ENCODE measurements at regions not wholly inside any gene's neighbourhood (a gene's known extent, or its start where the extent isn't known, plus 50 kb on each side); places are given as distances from the start of the nearest gene placed in this dataset.

GRCh38 chr15:69740684-69741083 is 288.1 kb downstream of the RPLP1 start:
- TF ChIP-seq TAF1 (IDR thresholded peaks at IDR 0.05; ENCODE audit: low read depth) (no peak), EP300 (IDR thresholded peaks at IDR 0.05; ENCODE audit: borderline replicate concordance) (no peak), MAX (IDR thresholded peaks at IDR 0.05) (no peak), USF1 (IDR thresholded peaks at IDR 0.05) (no peak), REST (IDR thresholded peaks at IDR 0.05; ENCODE audit: low read depth) (no peak), YY1 (IDR thresholded peaks at IDR 0.05; ENCODE audit: low read depth) (no peak), FOXM1 (IDR thresholded peaks at IDR 0.05; ENCODE audit: borderline replicate concordance, low read depth) (no peak), NFIC (IDR thresholded peaks at IDR 0.05) (no peak), EGR1 (IDR thresholded peaks at IDR 0.05) (no peak), CREB1 (IDR thresholded peaks at IDR 0.05; ENCODE audit: low read depth) (no peak), CEBPB (IDR thresholded peaks at IDR 0.05) (no peak), RAD21 (IDR thresholded peaks at IDR 0.05; ENCODE audit: low read depth) (no peak), ZBTB7A (IDR thresholded peaks at IDR 0.05; ENCODE audit: low read depth) (no peak), TEAD4 (IDR thresholded peaks at IDR 0.05) (no peak)

- TF ChIP-seq TEAD4 (IDR thresholded peaks at IDR 0.05) (no peak), NFIC (IDR thresholded peaks at IDR 0.05) (no peak), USF1 (IDR thresholded peaks at IDR 0.05) (no peak), RAD21 (IDR thresholded peaks at IDR 0.05; ENCODE audit: low read depth) (no peak), FOXM1 (IDR thresholded peaks at IDR 0.05; ENCODE audit: borderline replicate concordance, low read depth) (no peak), CEBPB (IDR thresholded peaks at IDR 0.05) (no peak), YY1 (IDR thresholded peaks at IDR 0.05; ENCODE audit: low read depth) (no peak), MAX (IDR thresholded peaks at IDR 0.05) (no peak), EGR1 (IDR thresholded peaks at IDR 0.05) (no peak), EP300 (IDR thresholded peaks at IDR 0.05; ENCODE audit: borderline replicate concordance) (no peak)
These were observed 289.7 kb downstream of the RPLP1 start for GRCh38 chr15:69742361-69742760.

GRCh38 chr15:69743091-69743490 is 290.5 kb downstream of the RPLP1 start:
- TF ChIP-seq CEBPB (IDR thresholded peaks at IDR 0.05) (no peak), FOXM1 (IDR thresholded peaks at IDR 0.05; ENCODE audit: borderline replicate concordance, low read depth) (no peak), ZBTB7A (IDR thresholded peaks at IDR 0.05; ENCODE audit: low read depth) (no peak), TCF12 (IDR thresholded peaks at IDR 0.05; ENCODE audit: low read depth) (no peak), REST (IDR thresholded peaks at IDR 0.05; ENCODE audit: low read depth) (no peak), YY1 (IDR thresholded peaks at IDR 0.05; ENCODE audit: low read depth) (no peak), MAX (IDR thresholded peaks at IDR 0.05) (no peak), RAD21 (IDR thresholded peaks at IDR 0.05; ENCODE audit: low read depth) (no peak), NFIC (IDR thresholded peaks at IDR 0.05) (no peak), TEAD4 (IDR thresholded peaks at IDR 0.05) (no peak), USF1 (IDR thresholded peaks at IDR 0.05) (no peak), CREB1 (IDR thresholded peaks at IDR 0.05; ENCODE audit: low read depth) (no peak), EGR1 (IDR thresholded peaks at IDR 0.05) (no peak), EP300 (IDR thresholded peaks at IDR 0.05; ENCODE audit: borderline replicate concordance) (no peak)

- TF ChIP-seq REST (IDR thresholded peaks at IDR 0.05; ENCODE audit: low read depth) = no peak
- TF ChIP-seq TAF1 (IDR thresholded peaks at IDR 0.05; ENCODE audit: low read depth) = no peak
- no peak for TF ChIP-seq YY1 (IDR thresholded peaks at IDR 0.05; ENCODE audit: low read depth)
- TF ChIP-seq TEAD4 (IDR thresholded peaks at IDR 0.05) = no peak
- TF ChIP-seq EGR1 (IDR thresholded peaks at IDR 0.05) = no peak
- no peak for TF ChIP-seq NFIC (IDR thresholded peaks at IDR 0.05)
- TF ChIP-seq TCF12 (IDR thresholded peaks at IDR 0.05; ENCODE audit: low read depth) = no peak
- TF ChIP-seq FOXM1 (IDR thresholded peaks at IDR 0.05; ENCODE audit: borderline replicate concordance, low read depth) = no peak
- no peak for TF ChIP-seq USF1 (IDR thresholded peaks at IDR 0.05)
- no peak for TF ChIP-seq CEBPB (IDR thresholded peaks at IDR 0.05)
- no peak for TF ChIP-seq EP300 (IDR thresholded peaks at IDR 0.05; ENCODE audit: borderline replicate concordance)
These were observed 292.0 kb downstream of the RPLP1 start for GRCh38 chr15:69744391-69745162.

Data from Ishikawa (cell line).